Left renal pelvis (tissue), 4 donors: ENCODE measurements at regions not wholly inside any gene's neighbourhood (a gene's known extent, or its start where the extent isn't known, plus 50 kb on each side); places are given as distances from the start of the nearest gene placed in this dataset.

Source experiments
- DNase-seq, 4 donors: peaks; one replicate each; pipeline ENCODE4 v3.0.0-alpha.2; 2013; ENCODE audit warnings: low read depth in 4 of 4, low spot score in 3 of 4

DNA sequence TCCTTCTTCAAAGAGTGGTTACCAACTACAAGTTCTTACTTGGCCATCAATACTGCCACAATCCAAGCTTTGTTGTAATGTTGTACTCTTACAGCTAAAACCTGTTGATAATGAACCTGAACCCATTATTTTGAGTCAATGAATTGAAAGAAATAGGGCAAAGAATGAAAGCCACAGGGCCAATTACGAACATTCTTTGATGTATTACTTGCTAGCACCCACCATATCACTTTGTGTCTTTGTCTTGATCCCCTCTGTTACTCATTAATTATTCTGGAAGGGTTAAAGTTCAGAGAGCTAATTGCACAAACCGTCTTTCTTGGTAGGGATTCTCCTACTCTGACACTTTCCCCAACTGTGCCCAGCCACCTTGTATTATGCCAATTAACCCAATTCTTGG is 53.2 kb upstream of the TFEC start:
- no peak for DNase-seq

DNA sequence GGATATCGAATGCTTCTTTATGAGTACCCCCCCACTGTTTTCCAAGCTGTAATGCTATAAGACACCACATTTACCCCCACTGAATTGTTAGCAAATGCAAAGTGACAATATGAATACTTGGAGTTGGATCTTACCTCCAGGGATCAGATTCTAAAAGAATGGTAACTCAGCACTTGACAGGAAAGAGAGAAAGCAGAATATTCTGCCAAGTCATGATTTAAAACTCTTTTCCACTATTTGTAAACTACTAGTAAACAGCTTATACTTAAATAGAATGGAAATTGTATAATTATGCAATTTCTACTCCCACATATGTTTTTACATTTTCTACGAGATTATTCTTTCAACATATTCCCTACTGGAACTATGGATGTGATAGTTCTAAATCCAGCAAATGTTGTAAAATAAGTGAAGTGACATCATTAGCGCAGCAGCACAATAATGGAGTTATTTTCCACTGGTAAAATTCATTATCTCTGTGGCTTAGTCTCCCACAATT is 56.0 kb upstream of the TFEC start:
- DNase-seq = no peak

DNA sequence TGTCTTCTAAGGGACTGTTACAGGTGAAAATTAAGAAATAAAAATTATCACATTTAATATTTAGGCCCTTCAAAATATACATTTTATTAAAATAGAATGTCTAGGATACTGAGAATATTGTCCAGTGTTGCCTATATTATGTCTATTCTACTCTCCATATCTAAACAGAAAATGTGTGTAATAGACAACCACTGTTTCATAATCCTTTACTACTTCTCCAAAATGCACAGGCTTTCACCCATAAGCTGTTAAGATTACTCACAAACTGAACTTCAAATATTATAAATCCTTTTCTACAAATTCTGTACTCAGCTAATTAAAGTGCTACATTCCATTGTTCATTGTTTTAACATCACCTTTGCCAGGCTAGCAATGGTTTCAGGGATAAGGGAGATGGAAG is 56.7 kb upstream of the TFEC start:
- no peak for DNase-seq

DNA sequence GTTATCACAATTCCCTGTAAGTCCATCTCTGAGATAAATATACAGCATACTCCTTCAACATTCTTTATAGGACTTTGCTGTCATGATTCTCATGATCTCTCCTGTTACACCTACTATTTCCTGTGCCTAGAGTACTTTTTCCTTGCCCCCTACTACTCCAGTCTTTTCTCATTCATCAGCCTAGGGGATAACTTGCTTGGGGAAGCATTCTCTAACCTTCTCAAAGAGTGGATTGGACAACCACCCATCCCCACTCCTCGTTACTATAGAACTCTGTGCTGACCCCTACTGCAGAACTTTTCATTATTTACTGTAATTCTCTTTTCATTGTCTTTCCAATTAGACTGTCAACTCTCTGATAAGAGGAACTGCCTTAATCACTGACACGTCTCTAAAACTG is 57.4 kb upstream of the TFEC start:
- no peak for DNase-seq

DNA sequence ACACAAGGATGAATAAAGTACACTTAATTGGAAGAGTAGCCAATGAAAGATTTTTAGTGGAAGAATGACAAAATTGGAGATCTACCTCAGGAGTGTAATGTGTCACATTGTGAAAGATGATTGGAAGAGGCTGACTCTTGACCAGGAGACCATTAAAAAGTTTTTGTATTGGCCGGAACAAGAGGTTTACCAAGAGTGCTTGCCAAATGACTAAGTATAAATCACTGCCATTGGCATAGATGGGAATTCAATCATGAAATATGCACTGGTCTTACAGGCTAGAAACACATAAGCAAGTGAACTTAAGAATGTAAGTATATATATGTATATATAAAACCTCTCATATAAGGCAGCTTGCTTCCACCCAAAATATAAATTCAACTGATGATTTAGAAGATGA is 58.7 kb upstream of the TFEC start:
- DNase-seq = no peak

DNA sequence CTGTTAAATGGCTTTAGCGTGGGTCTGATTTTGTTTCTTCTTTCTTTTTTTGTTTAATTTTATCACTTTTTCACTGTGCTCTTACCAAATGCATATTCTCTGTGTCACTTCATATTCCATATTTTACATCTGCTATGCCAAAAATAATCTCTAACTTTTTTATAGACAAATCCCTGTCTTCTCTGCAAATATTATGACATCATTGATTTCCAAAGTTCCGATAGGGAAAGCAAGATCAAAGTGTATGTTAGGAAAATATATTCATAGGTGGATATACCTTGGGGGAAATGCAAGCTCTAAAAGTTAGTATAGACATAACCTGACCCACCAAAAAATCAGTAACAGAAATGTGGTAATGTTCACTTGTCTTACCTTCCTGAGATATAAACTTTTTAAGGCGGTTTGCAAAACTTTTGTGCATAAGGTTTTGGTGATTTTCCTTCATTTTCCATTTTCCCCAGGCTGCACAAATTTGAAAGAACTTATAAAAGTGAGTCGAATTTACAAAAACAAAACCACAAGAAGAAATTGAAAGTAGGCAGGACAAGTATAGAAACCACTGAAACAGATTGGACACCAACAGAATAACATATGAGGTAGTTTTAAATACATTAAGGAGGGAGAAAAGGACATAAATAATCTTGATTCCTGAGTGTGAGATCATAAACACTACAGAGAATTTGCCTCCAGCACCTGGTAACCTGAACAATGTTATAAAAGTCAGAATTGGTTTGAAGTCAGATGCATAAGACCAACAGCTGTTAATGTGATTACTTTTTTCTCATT is 63.1 kb upstream of the TFEC start:
- no peak for DNase-seq

DNA sequence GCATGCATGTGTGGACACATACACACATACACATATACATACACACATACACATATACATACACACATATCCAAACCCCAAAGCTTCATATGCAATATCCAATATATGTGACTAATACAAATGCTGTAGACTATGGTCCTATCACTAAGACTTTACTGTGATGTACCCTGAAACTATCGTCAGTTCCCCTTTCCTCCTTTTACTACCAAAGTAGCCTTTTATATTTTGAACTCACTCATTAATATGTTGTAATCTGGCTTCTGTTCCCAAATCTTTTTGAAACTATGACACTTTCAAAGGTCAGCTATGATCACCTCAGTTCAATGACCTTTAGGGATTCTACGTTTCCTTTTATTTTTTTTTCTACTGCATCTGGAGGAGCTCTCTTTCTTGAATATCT is 64.8 kb upstream of the TFEC start:
- no peak for DNase-seq

DNA sequence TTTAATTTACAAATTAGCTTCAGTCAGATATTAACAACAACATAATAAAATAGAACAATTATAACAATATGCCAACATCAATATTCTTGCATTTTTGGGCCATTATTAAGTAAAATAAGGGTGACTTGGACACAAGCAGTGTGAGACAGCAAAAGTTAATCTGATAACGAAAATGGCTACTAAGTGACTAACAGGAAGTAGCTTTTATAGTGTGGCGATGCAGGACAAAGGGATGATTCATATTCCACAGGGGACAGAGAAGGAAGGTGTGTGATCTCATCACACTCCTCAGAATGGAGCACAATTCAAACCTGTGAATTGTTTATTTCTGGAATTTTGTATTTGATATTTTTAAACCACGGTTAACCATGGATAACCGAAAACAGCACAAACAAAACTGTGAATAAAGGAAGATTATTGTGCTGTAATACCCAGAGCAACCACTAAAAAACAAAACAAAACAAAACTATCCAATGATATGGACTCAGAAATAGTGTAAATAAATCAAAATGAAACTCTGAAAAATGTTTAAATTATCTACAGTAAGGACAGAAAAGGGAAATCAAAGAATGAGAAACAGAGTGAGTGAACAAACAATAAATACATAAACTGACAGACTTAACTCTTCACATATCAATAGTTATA is 66.9 kb upstream of the TFEC start:
- no peak for DNase-seq

DNA sequence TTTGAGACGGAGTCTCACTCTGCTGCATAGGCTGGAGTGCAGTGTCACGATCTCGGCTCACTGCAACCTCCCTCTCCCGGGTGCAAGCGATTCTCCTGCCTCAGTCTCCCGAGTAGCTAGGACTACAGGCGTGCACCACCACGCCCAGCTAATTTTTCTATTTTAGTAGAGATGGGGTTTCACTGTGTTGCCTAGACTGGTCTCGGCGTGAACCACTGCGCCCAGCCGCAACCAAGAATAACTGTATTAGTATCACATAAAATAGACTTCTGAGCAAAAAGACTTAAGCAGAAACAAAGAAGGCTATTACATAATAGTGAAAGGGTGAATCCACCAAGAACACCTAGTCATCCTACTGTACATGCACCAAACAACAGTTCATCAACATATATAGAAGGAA is 67.6 kb upstream of the TFEC start:
- DNase-seq = no peak

DNA sequence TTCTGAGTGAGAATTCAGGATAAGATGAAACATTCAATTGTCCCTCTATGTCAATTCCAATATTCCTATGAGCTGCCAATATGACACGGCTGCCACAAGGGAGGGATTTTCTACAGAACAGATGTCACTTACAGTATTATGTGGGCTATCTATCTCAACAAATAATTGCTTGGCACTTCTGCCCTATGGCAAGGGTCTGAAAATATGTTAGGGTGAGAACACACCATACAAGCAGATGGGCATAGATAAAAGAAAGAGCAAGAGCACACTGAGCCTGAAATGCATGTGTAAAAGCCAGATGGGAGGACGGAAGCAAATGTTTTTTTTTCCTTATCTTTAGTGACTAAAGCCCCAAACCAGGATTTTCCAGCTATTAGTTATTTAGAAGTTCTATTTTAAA is 70.1 kb upstream of the TFEC start:
- DNase-seq = no peak

DNA sequence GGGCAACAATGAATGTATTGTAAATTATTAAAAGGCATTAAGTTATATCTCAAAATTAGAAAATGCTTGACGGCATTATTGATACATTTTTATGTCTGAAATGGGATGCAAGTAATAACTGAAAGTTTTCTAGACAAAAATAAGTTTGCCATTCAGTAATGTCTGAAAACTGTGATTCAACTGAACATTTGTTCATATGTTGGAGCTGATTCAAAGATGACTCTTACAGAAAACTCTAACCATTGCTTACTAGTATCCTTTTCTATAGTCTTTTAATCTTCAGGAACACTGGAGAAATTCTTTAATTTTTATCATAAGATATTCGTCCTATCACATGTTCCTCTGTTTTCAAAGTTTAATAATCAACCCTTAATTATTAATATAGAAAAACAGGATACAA is 71.1 kb upstream of the TFEC start:
- DNase-seq = no peak

DNA sequence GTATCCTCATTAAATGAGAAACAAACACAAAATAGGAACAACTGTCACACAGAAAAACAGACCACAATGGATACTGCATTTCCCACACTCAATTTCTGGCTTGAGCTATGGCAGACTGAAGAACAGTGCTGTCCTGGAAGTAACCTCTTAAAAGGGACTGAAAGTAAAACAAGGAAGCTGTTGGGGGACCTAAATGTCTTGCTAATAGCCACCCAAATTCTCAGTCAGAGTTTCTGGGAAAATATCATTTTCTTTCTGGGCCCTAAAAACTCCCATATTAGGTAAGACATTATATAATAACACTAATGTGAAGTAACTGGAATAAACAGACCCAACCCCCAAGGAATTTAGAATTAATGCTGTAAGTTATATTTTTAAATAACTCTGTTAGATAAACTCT is 80.9 kb upstream of the TFEC start:
- no peak for DNase-seq

DNA sequence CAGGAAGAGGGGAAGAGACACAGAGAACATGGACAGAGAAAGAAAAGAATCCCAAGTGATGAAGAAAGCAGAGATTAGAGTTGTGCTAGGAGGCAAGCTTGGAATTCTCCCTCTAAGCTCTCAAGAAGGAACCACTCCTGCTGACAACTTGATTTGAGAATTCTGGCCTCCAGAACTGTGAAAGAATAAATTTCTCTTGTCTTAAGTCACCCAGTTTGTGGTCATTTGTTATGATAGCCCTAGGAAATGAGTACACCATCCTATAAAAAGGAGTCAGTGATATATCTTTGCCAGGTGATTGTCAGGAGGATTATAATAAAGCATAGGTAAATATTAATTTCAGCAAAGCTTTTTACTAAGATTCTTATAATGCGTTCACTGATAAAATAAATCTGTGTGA is 82.7 kb upstream of the TFEC start:
- DNase-seq = no peak

DNA sequence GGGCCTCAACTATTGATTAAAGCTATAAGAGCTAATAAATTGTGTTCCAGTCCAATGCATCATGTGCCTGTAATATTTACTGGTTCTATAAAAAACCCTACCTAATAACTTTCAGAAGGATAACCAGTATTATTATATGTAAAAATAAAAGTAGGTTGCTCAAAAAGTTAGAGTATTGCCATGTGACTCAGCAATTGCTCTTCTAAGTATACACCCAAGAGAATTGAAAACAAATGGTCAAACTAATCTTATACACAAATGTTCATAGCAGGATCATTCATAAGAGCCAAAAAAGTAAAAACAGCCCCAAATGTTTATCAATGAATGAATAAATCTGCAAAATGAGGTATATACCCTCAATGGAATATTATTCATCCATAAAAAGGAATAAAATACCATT is 89.5 kb upstream of the TES start:
- no peak for DNase-seq

DNA sequence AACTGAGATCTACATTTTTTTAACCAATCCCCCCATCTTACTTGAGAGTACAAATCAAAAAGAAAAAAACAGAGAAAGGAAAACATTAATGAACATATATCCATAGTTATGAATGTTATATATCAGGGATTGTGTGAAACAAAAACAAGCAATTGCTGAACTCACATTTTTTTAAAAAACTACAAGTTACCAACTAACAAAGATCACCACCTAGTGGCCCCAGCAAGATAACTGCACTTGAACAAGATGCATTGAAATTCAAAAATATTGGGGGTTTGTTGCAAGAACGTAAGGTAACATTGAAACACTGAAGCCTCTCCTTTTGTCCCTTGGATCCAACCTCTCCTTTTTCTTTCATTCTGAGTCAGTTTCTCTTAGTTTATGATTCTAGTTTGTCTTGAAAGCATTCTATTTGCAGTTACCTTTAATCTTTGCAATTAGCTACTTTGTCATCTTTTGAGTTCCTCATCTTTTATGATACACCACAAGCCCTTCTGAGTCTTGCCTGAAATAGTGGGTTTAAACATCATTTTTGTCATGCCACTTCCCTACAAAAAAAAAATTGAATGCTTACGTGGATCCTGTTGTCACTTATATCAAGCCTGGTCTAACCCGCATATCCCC is 87.3 kb upstream of the TES start:
- DNase-seq = peak in 1 of 4 donors; percentile 6

DNA sequence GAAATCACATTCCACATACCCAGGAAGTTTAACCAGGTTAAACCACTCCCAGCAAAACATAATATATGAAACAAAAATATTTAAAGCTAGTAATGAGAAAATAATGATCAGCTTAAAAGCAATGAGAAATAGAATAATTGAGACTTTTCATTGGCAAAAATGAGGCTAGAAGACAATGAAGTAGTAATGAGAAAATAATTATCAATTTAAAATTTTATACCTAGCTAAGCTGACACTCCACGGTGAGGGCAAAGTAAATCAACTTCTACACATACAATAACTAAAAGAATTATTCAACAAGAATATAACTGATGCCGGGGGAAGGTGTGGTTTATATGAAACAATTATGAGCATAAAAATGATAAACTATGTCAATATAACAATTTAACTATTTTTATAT is 82.2 kb upstream of the TES start:
- no peak for DNase-seq

DNA sequence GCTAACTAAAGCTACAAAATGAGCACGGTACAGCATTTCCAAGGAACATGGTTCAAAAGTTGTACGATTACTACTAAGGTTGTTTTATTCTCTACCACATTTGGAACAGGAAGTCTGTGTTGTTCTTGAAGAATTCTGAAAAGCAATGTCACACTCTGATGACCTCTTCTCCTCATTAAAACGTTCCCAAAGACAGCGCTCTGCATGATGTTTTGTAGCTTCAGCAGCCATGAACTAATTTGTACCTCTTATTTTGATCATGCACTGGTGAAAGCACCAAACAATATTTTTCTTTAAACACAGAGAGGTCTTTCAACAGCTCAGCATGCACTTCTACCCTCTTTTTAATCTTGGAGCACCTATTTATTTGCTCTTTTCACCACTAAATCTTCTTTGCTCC is 75.0 kb upstream of the TES start:
- DNase-seq = no peak

DNA sequence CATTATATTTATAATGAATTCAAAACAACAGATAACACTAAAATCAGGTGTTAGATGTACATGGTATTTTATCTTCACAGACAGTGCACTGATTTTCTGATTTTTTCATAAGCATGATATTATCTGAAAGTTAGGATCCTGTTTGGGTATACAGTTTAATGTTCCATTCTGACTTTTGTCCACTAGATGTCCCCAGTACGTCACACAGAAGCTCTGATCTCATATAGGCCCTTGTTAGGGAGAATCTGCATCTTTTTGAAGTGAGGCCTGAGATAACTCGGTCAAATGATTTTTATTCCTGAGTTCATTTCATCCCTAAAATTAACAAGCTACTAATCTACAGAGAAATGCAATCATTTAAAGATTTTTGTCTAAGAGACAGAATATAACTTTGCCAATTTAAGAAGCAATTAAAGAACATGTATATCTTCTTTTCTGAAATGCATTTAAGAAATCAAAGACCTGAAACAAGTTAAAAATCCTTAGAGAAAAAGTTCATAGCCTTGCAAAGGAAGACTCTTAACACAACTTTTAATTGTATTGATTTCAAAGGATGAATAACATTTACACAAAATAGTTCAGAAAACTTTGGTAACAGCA is 72.0 kb upstream of the TES start:
- peak in 3 of 4 donors; percentile 16 to 45 (median 32) for DNase-seq

DNA sequence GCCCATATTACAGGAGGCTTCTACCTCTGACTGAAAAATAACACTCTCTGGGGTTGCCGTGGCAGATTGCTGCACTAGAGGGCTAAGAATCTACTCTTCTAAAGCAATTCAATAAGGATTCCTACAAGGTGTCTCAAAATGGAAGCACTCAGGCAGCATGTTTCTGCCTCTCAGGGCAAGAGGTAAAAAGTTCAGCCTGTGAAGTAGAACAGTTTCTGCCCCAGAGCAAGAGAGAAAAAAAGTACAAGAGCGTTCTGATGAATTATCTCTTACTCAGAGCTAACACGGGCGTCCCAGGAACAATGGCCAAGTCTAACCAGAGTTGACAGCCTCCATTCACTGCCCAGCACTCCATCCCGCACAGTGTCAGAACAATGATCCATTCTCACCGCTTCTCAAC is 71.3 kb upstream of the TES start:
- no peak for DNase-seq

DNA sequence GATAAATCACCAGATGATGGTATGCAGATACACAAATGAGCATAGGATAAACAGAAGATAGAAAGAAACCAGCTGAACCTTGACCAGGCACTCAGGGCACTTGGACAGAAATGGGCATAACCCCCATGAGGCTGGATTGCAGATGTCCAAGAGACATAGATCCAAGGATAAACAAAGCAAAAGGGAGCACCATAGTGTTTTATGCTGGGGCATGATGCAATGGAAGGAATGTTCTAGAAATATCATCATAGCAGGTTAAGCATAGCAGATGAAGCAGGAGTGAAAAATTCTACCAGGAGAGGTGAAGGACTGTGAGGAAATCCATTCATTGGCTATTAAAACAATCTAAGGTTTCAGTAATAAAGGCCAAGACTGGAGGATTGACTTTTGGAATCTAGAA is 70.5 kb upstream of the TES start:
- no peak for DNase-seq

DNA sequence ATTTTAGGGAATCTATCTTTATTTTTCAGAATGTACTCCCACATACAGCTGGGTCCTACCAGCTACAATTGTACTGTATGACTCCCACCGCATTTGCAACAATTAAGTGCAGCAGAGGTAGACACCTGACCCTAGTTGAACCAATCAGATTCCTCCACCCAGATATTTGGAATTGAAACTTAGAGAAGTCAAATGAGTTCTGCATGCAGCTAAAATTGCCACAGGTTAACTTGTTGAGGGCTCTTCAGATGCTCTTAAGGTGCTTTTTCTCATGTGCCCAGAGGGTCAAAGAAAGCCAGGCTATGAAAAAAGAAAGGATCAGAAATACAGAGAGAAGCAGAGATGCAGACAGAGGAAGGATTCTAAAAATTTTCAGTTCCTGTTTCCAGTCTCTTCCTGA is 68.0 kb upstream of the TES start:
- DNase-seq = no peak

DNA sequence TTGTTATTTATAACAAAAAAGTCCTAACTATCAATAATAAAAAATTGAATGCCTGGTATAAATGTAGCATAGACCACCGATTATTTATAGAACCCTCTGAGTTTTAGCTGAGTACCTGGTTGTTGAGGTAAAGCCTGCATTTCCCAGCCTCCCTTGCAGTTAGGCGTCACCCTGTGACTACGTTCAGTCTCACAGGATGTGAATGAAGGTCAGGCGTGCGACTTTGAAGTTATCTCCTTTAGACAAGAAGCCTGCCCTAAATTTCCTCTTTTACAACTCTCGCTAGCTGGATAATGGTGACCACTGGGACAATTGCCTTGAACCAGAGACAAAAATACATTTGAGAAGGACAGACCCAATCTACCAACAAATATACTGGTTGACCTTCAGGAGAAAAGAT is 67.5 kb upstream of the TES start:
- no peak for DNase-seq
